ENCODE measurements at regions not wholly inside any gene's neighbourhood (a gene's known extent, or its start where the extent isn't known, plus 50 kb on each side); places are given as distances from the start of the nearest gene placed in this dataset.

- no peak for TF ChIP-seq CTCF (IDR thresholded peaks at IDR 0.05)
- TF ChIP-seq POLR2AphosphoS5 (IDR thresholded peaks at IDR 0.05), result no peak
- no peak for TF ChIP-seq POLR2A (IDR thresholded peaks at IDR 0.05)
- TF ChIP-seq EP300 (IDR thresholded peaks at IDR 0.05), result no peak
These were observed 1273.6 kb upstream of the SLC39A10 start for GRCh38 chr2:194383401-194383800.

Data from suprapubic skin (tissue), 4 donors.